Body of pancreas (tissue), 4 donors: ENCODE measurements at regions not wholly inside any gene's neighbourhood (a gene's known extent, or its start where the extent isn't known, plus 50 kb on each side); places are given as distances from the start of the nearest gene placed in this dataset.
A peak's percentile ranks its signal among the peaks of the same experiment; 100 is the strongest.

Experiments
- ATAC-seq: fragments of 150-250 bp; one replicate; pipeline ENCODE4 v1.9.1; 2016
- DNase-seq, 4 donors: peaks; one replicate each; pipeline ENCODE4 v3.0.0-alpha.2; 2019
- H3K27ac ChIP-seq, 4 donors: fragments of 200-600 bp; sonication (generic); 1 replicate in 3 of 4; 2 replicates in 1 of 4; pipeline versions ENCODE4 v1.5.1 to v1.6.1; 2016 to 2019; ENCODE audit warnings: mild to moderate bottlenecking in 1 of 4, mixed read lengths in 1 of 4, moderate library complexity in 1 of 4
- H3K27me3 ChIP-seq, 2 donors: fragments of 200-600 bp; sonication (generic); one replicate each; pipeline ENCODE4 v1.6.0; 2016; ENCODE audit warnings: mild to moderate bottlenecking in 1 of 2
- H3K36me3 ChIP-seq, 2 donors: fragments of 200-600 bp; sonication (generic); replicated peaks in 1 of 2; 2 replicates each; pipeline ENCODE4 v1.5.1; 2016; ENCODE audit warnings: low read depth in 2 of 2; ENCODE audit not compliant: insufficient read depth in 1 of 2
- H3K4me1 ChIP-seq: fragments of 200-600 bp; sonication (generic); one replicate; pipeline ENCODE4 v1.6.0; 2016
- H3K4me3 ChIP-seq, 2 donors: fragments of 200-600 bp; sonication (generic); 1 replicate in 1 of 2; 2 replicates in 1 of 2; pipeline ENCODE4 v1.5.1; 2016 to 2019
- H3K9me3 ChIP-seq, 3 donors: fragments of 200-600 bp; sonication (generic); 1 replicate in 2 of 3; 2 replicates in 1 of 3; pipeline ENCODE4 v1.5.1; 2016
- CTCF ChIP-seq, 7 experiments: fragments of 450-650 bp in 4 of 7; fragments of 200-600 bp in 3 of 7; sonication (generic) in 3 of 7; IDR thresholded peaks; one replicate each; pipeline ENCODE4 v1.5.1; 2016 to 2019; ENCODE audit warnings: antibody characterized with exemption in 7 of 7
- POLR2A ChIP-seq, 3 donors: fragments of 450-650 bp; IDR thresholded peaks; one replicate each; pipeline ENCODE4 v1.6.1; 2016; ENCODE audit warnings: antibody characterized with exemption in 3 of 3, mild to moderate bottlenecking in 2 of 3
- WGBS, 2 donors: methylation state at CpG; one replicate each; pipeline ENCODE4 v1.1.5; 2017; 5-methylcytosine and 5-hydroxymethylcytosine counted together
- intact Hi-C: fragments of 100-400 bp; cut with DNase I; formaldehyde crosslinking; loops from one replicate; pipeline ENCODE4 v1.15.1; 2023

- ATAC-seq (no peak), DNase-seq (peak; percentile 32 to 44 (median 36))
- H3K36me3 ChIP-seq, result no peaks in the 10 kb centered on the region
- H3K27me3 ChIP-seq, result no peaks in the 10 kb centered on the region
- H3K4me1 ChIP-seq, result peaks cover 17% of the 10 kb centered on the region
- peak overlapping the region; percentile 84 to 94 (median 88) for H3K27ac ChIP-seq
- TF ChIP-seq POLR2A (IDR thresholded peaks at IDR 0.05), result no peak
- TF ChIP-seq CTCF (IDR thresholded peaks at IDR 0.05), result no peak
- no peaks in the 10 kb centered on the region for H3K9me3 ChIP-seq
- intact Hi-C loops, result no loop called here
- 3 to 5% methylated on average over 23 of the region's 23 CpGs for WGBS, 2 donors
- peak overlapping the region; percentile 24 to 34 for H3K4me3 ChIP-seq
Measured at GRCh38 chr6:26284537-26285142, 80.4 kb upstream of the BTN3A2 start.

- WGBS, 2 donors, result 0 to 1% methylated on average over 46 to 53 of the region's 53 CpGs
Measured at GRCh38 chr6:26285143-26286134, 79.6 kb upstream of the BTN3A2 start.

GRCh38 chr6:26286168-26286877 lies 78.7 kb upstream of the BTN3A2 start:
- no peaks in the 10 kb centered on the region for H3K9me3 ChIP-seq
- H3K4me3 ChIP-seq, result peak overlapping the region; percentile 24 to 34
- TF ChIP-seq POLR2A (IDR thresholded peaks at IDR 0.05) (no peak), CTCF (IDR thresholded peaks at IDR 0.05) (no peak)
- DNase-seq (peak; percentile 78 to 81 (median 79)), ATAC-seq (peak; percentile 53)
- H3K27ac ChIP-seq, result peak overlapping the region; percentile 84 to 94 (median 88)
- WGBS, 2 donors, result 2 to 5% methylated on average over 18 of the region's 18 CpGs
- no peaks in the 10 kb centered on the region for H3K36me3 ChIP-seq
- intact Hi-C loops, result no loop called here
- no peaks in the 10 kb centered on the region for H3K27me3 ChIP-seq
- H3K4me1 ChIP-seq, result peaks cover 17% of the 10 kb centered on the region

More at GRCh38 chr6:26285143-26286134, 79.6 kb upstream of the BTN3A2 start:
- H3K36me3 ChIP-seq, result no peaks in the 10 kb centered on the region
- no peaks in the 10 kb centered on the region for H3K9me3 ChIP-seq
- peak overlapping the region; percentile 84 to 94 (median 88) for H3K27ac ChIP-seq
- peaks cover 17% of the 10 kb centered on the region for H3K4me1 ChIP-seq
- H3K27me3 ChIP-seq, result no peaks in the 10 kb centered on the region
- peak overlapping the region; percentile 24 to 34 for H3K4me3 ChIP-seq
- ATAC-seq (peak; percentile 94), DNase-seq (peak; percentile 94 to 96 (median 94))
- TF ChIP-seq POLR2A (IDR thresholded peaks at IDR 0.05) (peak; percentile 18 to 92 (median 90)), CTCF (IDR thresholded peaks at IDR 0.05) (no peak)
- intact Hi-C loops, result no loop called here

GRCh38 chr6:26288155-26288554 lies 76.8 kb upstream of the BTN3A2 start:
- DNase-seq (no peak), ATAC-seq (no peak)
- no peak for TF ChIP-seq POLR2A (IDR thresholded peaks at IDR 0.05)
- no peak for TF ChIP-seq CTCF (IDR thresholded peaks at IDR 0.05)
- H3K27ac ChIP-seq, result no peak overlapping the region
- intact Hi-C loops, result no loop called here
- no peaks in the 10 kb centered on the region for H3K27me3 ChIP-seq
- peaks cover 17% of the 10 kb centered on the region for H3K4me1 ChIP-seq
- no peak overlapping the region for H3K4me3 ChIP-seq
- 72 to 74% methylated on average over 6 of the region's 6 CpGs for WGBS, 2 donors
- H3K9me3 ChIP-seq, result no peaks in the 10 kb centered on the region
- H3K36me3 ChIP-seq, result no peaks in the 10 kb centered on the region
